ENCODE measurements at regions not wholly inside any gene's neighbourhood (a gene's known extent, or its start where the extent isn't known, plus 50 kb on each side); places are given as distances from the start of the nearest gene placed in this dataset.

GRCh38 chr10:35855155-35855947 is 213.3 kb upstream of the FZD8 start:
- ChIA-PET CTCF (no interaction called here), POLR2A (ENCODE audit: unreplicated experiment) (no interaction called here)
- TF ChIP-seq EZH2 (IDR thresholded peaks at IDR 0.05; ENCODE audit: low read depth), result no peak
- TF ChIP-seq CTCF (conservative IDR thresholded peaks at IDR 0.05), result no peak
- H3K9me2 ChIP-seq (ENCODE audit: insufficient read depth), result no peaks in the 10 kb centered on the region
- no peak overlapping the region for H2AFZ ChIP-seq
- H3K4me2 ChIP-seq, result no peak overlapping the region
- H3K36me3 ChIP-seq (ENCODE audit: low read depth), result no peaks in the 10 kb centered on the region
- BruUV-seq (replicated peaks), result no TSS peak
- intact Hi-C loops (cut with micrococcal nuclease; ENCODE audit: unreplicated experiment), result no loop called here
- H3K27me3 ChIP-seq (ENCODE audit: insufficient read depth, low read depth), result no peaks in the 10 kb centered on the region
- H4K20me1 ChIP-seq (ENCODE audit: insufficient read depth), result no peaks in the 10 kb centered on the region
- H3K9me3 ChIP-seq (ENCODE audit: insufficient read depth, low read depth), result no peaks in the 10 kb centered on the region
- no peak overlapping the region for H3K27ac ChIP-seq
- no peak overlapping the region for H3K4me3 ChIP-seq
- H3F3A ChIP-seq (ENCODE audit: insufficient read depth, low read depth), result no peaks in the 10 kb centered on the region
- DNase-seq, result no peak
- no peaks in the 10 kb centered on the region for H3K4me1 ChIP-seq (replicated peaks; ENCODE audit: insufficient read depth)
- no peaks in the 10 kb centered on the region for H3K79me2 ChIP-seq (ENCODE audit: low read depth)

- BruUV-seq (replicated peaks), result no TSS peak
- no peak overlapping the region for H3K27ac ChIP-seq
- no peak for DNase-seq
- no peaks in the 10 kb centered on the region for H3K9me2 ChIP-seq (ENCODE audit: insufficient read depth)
- no peak overlapping the region for H3K4me3 ChIP-seq
- no peak overlapping the region for H2AFZ ChIP-seq
- no peaks in the 10 kb centered on the region for H4K20me1 ChIP-seq (ENCODE audit: insufficient read depth)
- H3K36me3 ChIP-seq (ENCODE audit: low read depth), result no peaks in the 10 kb centered on the region
- intact Hi-C loops (cut with micrococcal nuclease; ENCODE audit: unreplicated experiment), result no loop called here
- TF ChIP-seq EZH2 (IDR thresholded peaks at IDR 0.05; ENCODE audit: low read depth), result no peak
- no peak for TF ChIP-seq CTCF (conservative IDR thresholded peaks at IDR 0.05)
- H3K9me3 ChIP-seq (ENCODE audit: insufficient read depth, low read depth), result no peaks in the 10 kb centered on the region
- no peaks in the 10 kb centered on the region for H3F3A ChIP-seq (ENCODE audit: insufficient read depth, low read depth)
- H3K4me1 ChIP-seq (replicated peaks; ENCODE audit: insufficient read depth), result no peaks in the 10 kb centered on the region
- ChIA-PET POLR2A (ENCODE audit: unreplicated experiment) (no interaction called here), CTCF (no interaction called here)
- H3K4me2 ChIP-seq, result no peak overlapping the region
- H3K79me2 ChIP-seq (ENCODE audit: low read depth), result no peaks in the 10 kb centered on the region
- H3K27me3 ChIP-seq (ENCODE audit: insufficient read depth, low read depth), result no peaks in the 10 kb centered on the region
Measured at GRCh38 chr10:35854661-35855060, 212.6 kb upstream of the FZD8 start.

- H3K9me2 ChIP-seq (ENCODE audit: insufficient read depth), result no peaks in the 10 kb centered on the region
- TF ChIP-seq CTCF (conservative IDR thresholded peaks at IDR 0.05), result no peak
- TF ChIP-seq EZH2 (IDR thresholded peaks at IDR 0.05; ENCODE audit: low read depth), result no peak
- no peaks in the 10 kb centered on the region for H3K79me2 ChIP-seq (ENCODE audit: low read depth)
- BruUV-seq (replicated peaks), result no TSS peak
- no peaks in the 10 kb centered on the region for H3K36me3 ChIP-seq (ENCODE audit: low read depth)
- H3K4me2 ChIP-seq, result no peak overlapping the region
- no peak overlapping the region for H3K4me3 ChIP-seq
- ChIA-PET CTCF (no interaction called here), POLR2A (ENCODE audit: unreplicated experiment) (no interaction called here)
- no peaks in the 10 kb centered on the region for H4K20me1 ChIP-seq (ENCODE audit: insufficient read depth)
- no peak for DNase-seq
- H3K27me3 ChIP-seq (ENCODE audit: insufficient read depth, low read depth), result no peaks in the 10 kb centered on the region
- H3K4me1 ChIP-seq (replicated peaks; ENCODE audit: insufficient read depth), result no peaks in the 10 kb centered on the region
- H3F3A ChIP-seq (ENCODE audit: insufficient read depth, low read depth), result no peaks in the 10 kb centered on the region
- H2AFZ ChIP-seq, result no peak overlapping the region
- H3K27ac ChIP-seq, result no peak overlapping the region
- H3K9me3 ChIP-seq (ENCODE audit: insufficient read depth, low read depth), result no peaks in the 10 kb centered on the region
- intact Hi-C loops (cut with micrococcal nuclease; ENCODE audit: unreplicated experiment), result no loop called here
Measured at GRCh38 chr10:35852721-35853120, 210.6 kb upstream of the FZD8 start.
